ENCODE measurements at regions not wholly inside any gene's neighbourhood (a gene's known extent, or its start where the extent isn't known, plus 50 kb on each side); places are given as distances from the start of the nearest gene placed in this dataset.
"Not testable (repeated sequence)": the region's sequence is repeated elsewhere in the genome, so short reads cannot be mapped to it uniquely, and the experiment has no call there.

DNA sequence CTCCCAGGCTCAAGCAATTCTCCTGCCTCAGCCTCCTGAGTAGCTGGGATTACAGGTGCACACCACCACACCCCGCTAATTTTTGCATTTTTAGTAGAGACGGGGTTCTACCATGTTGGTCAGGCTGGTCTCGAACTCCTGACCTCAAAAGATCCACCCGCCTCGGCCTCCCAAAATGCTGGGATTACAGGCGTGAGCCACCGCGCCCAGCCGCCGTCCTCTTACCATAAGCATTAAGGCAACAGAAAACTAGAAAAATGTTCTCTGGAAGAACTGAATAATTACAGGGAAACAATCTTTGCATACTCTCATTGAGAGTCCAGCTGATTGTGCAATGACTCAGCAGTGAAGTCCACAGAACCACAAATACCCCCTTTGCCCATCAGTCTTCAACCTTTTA lies 372.3 kb downstream of the CNTN6 start:
- H4K20me1 ChIP-seq (replicated peaks; ENCODE audit: control insufficient read depth, insufficient read depth, low read length); ATAC-seq; FAIRE-seq; POLR2A ChIA-PET; H3K79me2 ChIP-seq (ENCODE audit: control insufficient read depth, insufficient read depth, low read length); intact Hi-C loops (cut with micrococcal nuclease); H3K36me3 ChIP-seq (ENCODE audit: control insufficient read depth, insufficient read depth, low read length); H3K4me1 ChIP-seq (replicated peaks in 1 of 2; ENCODE audit: control insufficient read depth in 2 of 2, insufficient read depth in 2 of 2, low read length in 2 of 2); H3K4me3 ChIP-seq; H3K9me1 ChIP-seq (ENCODE audit: control insufficient read depth, insufficient read depth, low read length); H3K9me3 ChIP-seq (replicated peaks; ENCODE audit: control insufficient read depth, insufficient read depth, low read depth, low read length); CTCF ChIA-PET (ENCODE audit: low intra/inter-chr PET ratio); H3K9ac ChIP-seq (ENCODE audit: insufficient read depth in 1 of 2, low read depth in 2 of 2, low read length in 2 of 2); in situ Hi-C loops (cut with MboI); DNase-seq (ENCODE audit: extremely low read depth in 1 of 4, low spot score in 3 of 4); H3K4me2 ChIP-seq (ENCODE audit: insufficient read depth, low read length); H3K27ac ChIP-seq (ENCODE audit: extremely low read depth, low read depth, low read length); H2AFZ ChIP-seq (ENCODE audit: low read depth, low read length); H3K27me3 ChIP-seq (ENCODE audit: control insufficient read depth in 2 of 2, insufficient read depth in 2 of 2, low read length in 2 of 2); BruUV-seq (replicated peaks); TF ChIP-seq CEBPG (CRISPR knock-in tag; IDR thresholded peaks at IDR 0.05): not testable (repeated sequence)
- TF ChIP-seq CEBPG (tag; conservative IDR thresholded peaks at IDR 0.05 in 1 of 2, IDR thresholded peaks at IDR 0.05 in 1 of 2), result 0 out of 4 replicates have a peak, but pooled peaks of 1 of the 2 experiments have one; percentile 8
- WGBS (ENCODE audit: insufficient coverage, low coverage, missing lambda C conversion rate), result 22% methylated on average over 6 of the region's 10 CpGs

DNA sequence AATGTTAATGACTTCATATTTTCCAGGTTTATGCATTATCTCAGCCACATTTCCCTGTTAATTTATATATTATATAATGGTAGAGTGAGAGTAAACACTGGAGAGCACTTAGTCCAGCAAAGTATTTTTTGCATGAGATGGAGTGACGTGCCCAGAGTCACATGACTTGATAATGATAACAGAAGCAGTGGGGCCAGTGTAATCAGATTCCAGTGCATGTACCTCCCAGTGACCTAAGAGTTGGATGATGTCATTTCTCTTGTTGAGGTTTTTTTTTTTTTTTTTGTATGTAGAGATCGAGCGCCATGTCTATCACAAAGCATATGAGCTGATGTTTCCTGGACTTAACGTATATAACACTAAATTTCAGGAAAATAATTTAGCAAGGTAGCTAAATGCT lies 375.3 kb downstream of the CNTN6 start:
- CTCF ChIA-PET (ENCODE audit: low intra/inter-chr PET ratio), result no interaction called here
- no peak overlapping the region for H3K4me3 ChIP-seq
- DNase-seq (ENCODE audit: extremely low read depth in 1 of 4, low spot score in 3 of 4), result no peak
- H3K9ac ChIP-seq (ENCODE audit: insufficient read depth in 1 of 2, low read depth in 2 of 2, low read length in 2 of 2), result no peak overlapping the region
- no peaks in the 10 kb centered on the region; the same call in none of the 2 replicates for H3K9me3 ChIP-seq (replicated peaks; ENCODE audit: control insufficient read depth, insufficient read depth, low read depth, low read length)
- no peak overlapping the region for H3K4me2 ChIP-seq (ENCODE audit: insufficient read depth, low read length)
- H3K4me1 ChIP-seq (replicated peaks in 1 of 2; ENCODE audit: control insufficient read depth in 2 of 2, insufficient read depth in 2 of 2, low read length in 2 of 2), result no peaks in the 10 kb centered on the region
- BruUV-seq (replicated peaks), result no TSS peak
- POLR2A ChIA-PET, result no interaction called here
- intact Hi-C loops (cut with micrococcal nuclease) (no loop called here), in situ Hi-C loops (cut with MboI) (no loop called here)
- no peaks in the 10 kb centered on the region for H3K79me2 ChIP-seq (ENCODE audit: control insufficient read depth, insufficient read depth, low read length)
- H4K20me1 ChIP-seq (replicated peaks; ENCODE audit: control insufficient read depth, insufficient read depth, low read length), result no peaks in the 10 kb centered on the region
- ATAC-seq, result no peak
- 0% methylated on average over 4 of the region's 4 CpGs for WGBS (ENCODE audit: insufficient coverage, low coverage, missing lambda C conversion rate)
- no peaks in the 10 kb centered on the region for H3K27me3 ChIP-seq (ENCODE audit: control insufficient read depth in 2 of 2, insufficient read depth in 2 of 2, low read length in 2 of 2)
- TF ChIP-seq FOXK1 (CRISPR knock-in tag; IDR thresholded peaks at IDR 0.05; ENCODE audit: borderline replicate concordance), result no peak
- TF ChIP-seq, protein P1, sequence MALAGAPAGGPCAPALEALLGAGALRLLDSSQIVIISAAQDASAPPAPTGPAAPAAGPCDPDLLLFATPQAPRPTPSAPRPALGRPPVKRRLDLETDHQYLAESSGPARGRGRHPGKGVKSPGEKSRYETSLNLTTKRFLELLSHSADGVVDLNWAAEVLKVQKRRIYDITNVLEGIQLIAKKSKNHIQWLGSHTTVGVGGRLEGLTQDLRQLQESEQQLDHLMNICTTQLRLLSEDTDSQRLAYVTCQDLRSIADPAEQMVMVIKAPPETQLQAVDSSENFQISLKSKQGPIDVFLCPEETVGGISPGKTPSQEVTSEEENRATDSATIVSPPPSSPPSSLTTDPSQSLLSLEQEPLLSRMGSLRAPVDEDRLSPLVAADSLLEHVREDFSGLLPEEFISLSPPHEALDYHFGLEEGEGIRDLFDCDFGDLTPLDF (CRISPR knock-in tag; IDR thresholded peaks at IDR 0.05), result no peak
- TF ChIP-seq, protein P2, sequence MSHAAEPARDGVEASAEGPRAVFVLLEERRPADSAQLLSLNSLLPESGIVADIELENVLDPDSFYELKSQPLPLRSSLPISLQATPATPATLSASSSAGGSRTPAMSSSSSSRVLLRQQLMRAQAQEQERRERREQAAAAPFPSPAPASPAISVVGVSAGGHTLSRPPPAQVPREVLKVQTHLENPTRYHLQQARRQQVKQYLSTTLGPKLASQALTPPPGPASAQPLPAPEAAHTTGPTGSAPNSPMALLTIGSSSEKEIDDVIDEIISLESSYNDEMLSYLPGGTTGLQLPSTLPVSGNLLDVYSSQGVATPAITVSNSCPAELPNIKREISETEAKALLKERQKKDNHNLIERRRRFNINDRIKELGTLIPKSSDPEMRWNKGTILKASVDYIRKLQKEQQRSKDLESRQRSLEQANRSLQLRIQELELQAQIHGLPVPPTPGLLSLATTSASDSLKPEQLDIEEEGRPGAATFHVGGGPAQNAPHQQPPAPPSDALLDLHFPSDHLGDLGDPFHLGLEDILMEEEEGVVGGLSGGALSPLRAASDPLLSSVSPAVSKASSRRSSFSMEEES (CRISPR knock-in tag; IDR thresholded peaks at IDR 0.05), result peak; percentile 58
- no peaks in the 10 kb centered on the region for H3K9me1 ChIP-seq (ENCODE audit: control insufficient read depth, insufficient read depth, low read length)
- no peaks in the 10 kb centered on the region for H3K36me3 ChIP-seq (ENCODE audit: control insufficient read depth, insufficient read depth, low read length)
- no peak overlapping the region for H3K27ac ChIP-seq (ENCODE audit: extremely low read depth, low read depth, low read length)
- no peak overlapping the region for H2AFZ ChIP-seq (ENCODE audit: low read depth, low read length)
- no peak for FAIRE-seq
